ENCODE measurements at regions not wholly inside any gene's neighbourhood (a gene's known extent, or its start where the extent isn't known, plus 50 kb on each side); places are given as distances from the start of the nearest gene placed in this dataset.

DNA sequence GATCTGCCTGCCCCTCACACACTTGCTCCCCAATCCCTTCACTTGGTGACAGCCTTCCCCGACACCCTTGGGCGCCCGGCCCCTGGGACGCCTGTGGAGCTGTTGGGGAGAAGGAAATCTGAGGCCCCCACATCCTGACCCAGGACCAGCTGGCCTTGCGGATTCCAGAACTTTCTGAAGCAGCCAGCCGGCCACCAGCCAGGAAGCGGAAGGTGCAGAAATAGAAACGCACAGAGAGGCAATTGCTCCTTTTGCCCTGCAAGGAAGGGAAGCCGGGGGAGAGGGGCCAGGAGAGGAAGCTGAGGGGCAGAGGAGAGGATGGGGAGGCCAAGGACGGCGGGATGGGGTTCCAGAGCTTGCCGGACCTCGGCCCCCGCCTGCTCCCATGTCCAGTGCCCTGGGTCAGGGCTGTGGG is 66.7 kb upstream of the LINC01488 start:
- no peak for DNase-seq (ENCODE audit: low read depth)
- H3K4me3 ChIP-seq (ENCODE audit: low read length) = no peak overlapping the region
- TF ChIP-seq, protein P1, sequence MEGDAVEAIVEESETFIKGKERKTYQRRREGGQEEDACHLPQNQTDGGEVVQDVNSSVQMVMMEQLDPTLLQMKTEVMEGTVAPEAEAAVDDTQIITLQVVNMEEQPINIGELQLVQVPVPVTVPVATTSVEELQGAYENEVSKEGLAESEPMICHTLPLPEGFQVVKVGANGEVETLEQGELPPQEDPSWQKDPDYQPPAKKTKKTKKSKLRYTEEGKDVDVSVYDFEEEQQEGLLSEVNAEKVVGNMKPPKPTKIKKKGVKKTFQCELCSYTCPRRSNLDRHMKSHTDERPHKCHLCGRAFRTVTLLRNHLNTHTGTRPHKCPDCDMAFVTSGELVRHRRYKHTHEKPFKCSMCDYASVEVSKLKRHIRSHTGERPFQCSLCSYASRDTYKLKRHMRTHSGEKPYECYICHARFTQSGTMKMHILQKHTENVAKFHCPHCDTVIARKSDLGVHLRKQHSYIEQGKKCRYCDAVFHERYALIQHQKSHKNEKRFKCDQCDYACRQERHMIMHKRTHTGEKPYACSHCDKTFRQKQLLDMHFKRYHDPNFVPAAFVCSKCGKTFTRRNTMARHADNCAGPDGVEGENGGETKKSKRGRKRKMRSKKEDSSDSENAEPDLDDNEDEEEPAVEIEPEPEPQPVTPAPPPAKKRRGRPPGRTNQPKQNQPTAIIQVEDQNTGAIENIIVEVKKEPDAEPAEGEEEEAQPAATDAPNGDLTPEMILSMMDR (IDR thresholded peaks at IDR 0.05; ENCODE audit: insufficient read depth, low read depth, low read length, missing control alignments) = no peak

DNA sequence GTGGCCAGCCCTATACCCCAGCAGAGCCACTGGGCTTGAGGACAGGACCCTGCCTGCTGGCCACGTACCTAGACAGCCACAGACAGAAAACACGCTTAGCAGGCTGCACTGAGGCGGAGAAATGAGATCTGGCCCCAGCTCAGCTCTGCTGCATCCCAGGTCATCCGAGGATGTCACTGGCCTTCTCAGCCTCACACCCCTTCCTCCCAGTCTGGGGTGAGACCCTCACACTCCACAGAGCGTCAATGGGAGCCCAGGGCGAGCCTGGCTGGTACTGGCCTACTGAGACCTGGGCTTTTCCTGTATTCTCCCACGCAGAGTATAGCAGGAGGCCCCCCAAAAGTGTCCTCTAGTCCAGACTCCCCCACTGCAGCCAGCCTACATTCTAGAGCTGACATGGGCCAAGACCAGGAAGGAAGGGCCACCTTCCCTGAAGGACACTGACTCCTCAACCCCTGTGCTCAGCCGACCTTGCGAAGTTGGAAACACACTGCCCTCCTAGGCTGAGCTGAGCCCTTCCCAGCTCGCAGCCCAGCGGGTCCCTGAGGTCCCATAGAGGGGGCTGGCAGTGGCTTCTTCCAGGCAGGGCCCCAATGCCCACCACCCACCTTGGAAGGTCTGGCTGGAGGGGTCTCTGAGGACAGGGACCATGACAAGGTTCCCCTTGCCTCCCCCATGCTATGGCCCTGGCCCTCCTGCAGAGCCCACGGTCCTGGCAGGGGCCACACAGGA is 65.9 kb upstream of the LINC01488 start:
- TF ChIP-seq, protein P1 (IDR thresholded peaks at IDR 0.05; ENCODE audit: insufficient read depth, low read depth, low read length, missing control alignments) = no peak
- no peak for DNase-seq (ENCODE audit: low read depth)
- no peak overlapping the region for H3K4me3 ChIP-seq (ENCODE audit: low read length)

DNA sequence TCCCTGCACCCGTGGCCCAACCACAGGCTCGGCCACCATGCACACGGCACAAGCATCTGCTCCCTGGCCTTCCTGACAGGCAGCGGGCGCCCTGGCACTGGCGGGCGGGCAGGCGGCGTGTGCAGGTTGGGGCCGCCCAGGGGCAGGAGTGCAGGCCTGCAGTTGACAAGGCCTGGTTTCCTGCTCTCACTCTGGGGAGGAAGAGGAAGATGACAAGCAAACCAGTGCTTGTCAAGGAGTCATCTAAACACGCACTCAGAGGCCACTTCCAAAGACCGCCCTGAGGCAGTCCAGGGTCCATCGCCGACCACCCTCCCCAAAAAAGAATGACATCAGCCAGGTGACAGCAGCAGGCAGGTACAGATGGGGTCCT is 65.3 kb upstream of the LINC01488 start:
- DNase-seq (ENCODE audit: low read depth) = no peak
- TF ChIP-seq, protein P1 (IDR thresholded peaks at IDR 0.05; ENCODE audit: insufficient read depth, low read depth, low read length, missing control alignments) = no peak
- H3K4me3 ChIP-seq (ENCODE audit: low read length) = no peak overlapping the region

DNA sequence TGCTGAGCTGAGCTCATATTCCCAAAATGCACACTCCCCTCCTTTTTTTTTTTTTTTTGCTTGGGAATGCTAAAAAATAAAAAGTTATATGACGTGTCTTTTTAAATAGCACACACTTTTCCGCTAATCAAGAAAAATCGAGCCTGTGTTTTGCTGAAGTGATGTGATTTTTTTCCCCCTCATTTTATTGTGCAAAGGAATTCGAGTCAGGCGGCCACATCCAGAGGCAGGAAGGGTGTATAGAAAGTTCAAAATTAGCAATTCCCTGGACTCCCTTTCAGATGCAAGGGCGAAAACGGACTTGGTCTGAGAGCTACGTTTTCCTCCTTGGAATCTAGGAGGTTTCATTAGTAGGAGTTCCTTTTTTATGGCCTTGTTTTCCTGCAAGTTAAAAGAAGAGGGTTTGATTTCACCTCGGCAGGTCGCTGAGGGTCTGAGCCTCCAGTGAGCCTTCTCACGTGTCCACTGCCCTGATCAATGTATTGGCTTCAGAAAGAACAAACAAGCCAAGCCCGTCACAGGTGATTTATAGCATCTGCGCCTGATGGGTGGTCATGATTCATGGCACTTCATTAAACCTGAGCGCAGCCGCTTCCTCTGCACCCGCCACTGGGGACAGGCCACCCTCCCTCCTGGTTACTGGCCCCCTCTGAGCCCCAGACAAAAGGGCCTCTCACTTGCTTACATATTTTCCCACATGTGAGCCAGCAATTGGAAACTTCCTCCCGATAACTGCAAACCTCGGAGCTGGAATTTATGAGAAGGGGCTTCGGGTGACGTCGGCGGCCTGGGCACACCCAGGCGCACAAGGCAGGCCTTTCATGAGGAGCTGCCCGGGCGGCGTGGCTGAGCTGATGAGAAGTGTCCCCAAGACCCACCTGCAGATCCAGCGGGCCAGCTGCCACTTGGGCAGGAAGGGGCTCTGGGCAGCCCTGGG is 64.4 kb upstream of the LINC01488 start:
- no peak overlapping the region for H3K4me3 ChIP-seq (ENCODE audit: low read length)
- TF ChIP-seq, protein P1 (IDR thresholded peaks at IDR 0.05; ENCODE audit: insufficient read depth, low read depth, low read length, missing control alignments) = no peak
- DNase-seq (ENCODE audit: low read depth) = no peak

DNA sequence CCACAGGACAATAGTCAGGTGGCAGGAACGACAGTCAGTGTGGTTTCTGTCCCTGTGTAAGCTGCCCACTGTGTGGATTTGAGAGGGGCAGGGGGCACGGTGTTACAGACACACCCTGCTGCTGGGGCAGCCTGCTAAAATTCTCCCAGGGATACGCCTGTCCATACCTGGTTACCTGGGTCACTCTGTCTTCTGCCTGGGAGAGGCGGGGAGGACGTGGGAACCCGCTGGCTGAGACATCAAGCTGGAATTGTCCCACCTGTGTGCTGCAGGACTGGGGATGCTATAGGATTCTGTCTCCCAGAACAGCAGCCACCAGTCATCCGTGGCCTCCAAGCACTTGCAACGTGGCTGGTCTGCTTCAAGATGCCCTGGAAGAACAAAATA is 63.8 kb upstream of the LINC01488 start:
- no peak overlapping the region for H3K4me3 ChIP-seq (ENCODE audit: low read length)
- no peak for DNase-seq (ENCODE audit: low read depth)
- TF ChIP-seq, protein P1 (IDR thresholded peaks at IDR 0.05; ENCODE audit: insufficient read depth, low read depth, low read length, missing control alignments) = no peak

DNA sequence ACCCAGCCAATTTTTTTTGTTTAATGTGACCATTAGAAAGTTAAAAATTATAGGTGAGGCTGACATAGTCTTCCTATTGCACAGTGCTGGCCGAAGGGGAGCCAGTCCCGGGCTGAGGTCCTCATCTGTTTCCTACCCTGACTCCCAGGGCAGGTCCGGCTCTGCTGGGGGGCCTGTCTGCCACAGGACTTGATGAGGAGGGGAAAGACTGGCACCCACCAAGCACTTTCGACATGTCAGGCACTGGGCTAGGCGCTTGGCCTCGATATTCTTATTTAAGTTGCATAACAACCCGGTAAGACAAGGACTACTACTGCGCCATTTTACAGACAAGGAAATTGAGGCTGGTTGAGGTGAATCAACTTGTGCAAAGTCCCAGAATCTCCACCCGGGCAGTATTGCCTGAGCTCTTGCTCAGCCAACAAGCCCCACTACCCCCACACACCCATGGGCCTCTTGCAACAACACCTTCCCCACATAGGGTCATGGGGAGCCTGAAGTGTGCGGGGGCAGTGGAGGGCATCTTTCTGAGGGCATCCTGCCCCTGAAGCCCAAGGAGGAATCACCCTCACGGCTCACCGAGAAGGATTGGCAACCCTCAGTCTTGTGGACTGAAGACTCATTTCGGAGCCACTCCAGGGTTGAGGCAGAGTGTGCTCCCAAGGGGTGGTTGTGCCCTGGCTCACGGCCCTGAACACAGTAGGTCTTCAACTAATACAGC is 62.7 kb upstream of the LINC01488 start:
- H3K4me3 ChIP-seq (ENCODE audit: low read length) = no peak overlapping the region
- TF ChIP-seq, protein P1 (IDR thresholded peaks at IDR 0.05; ENCODE audit: insufficient read depth, low read depth, low read length, missing control alignments) = no peak
- no peak for DNase-seq (ENCODE audit: low read depth)
